Stimulated activated CD4-positive, alpha-beta T cell treated with anti-CD3 and anti-CD28 coated beads, Interleukin-12 subunit alpha, Interleukin-12 subunit beta, amount 100 ng/mL, for 24 hours (primary cell): ENCODE measurements at regions not wholly inside any gene's neighbourhood (a gene's known extent, or its start where the extent isn't known, plus 50 kb on each side); places are given as distances from the start of the nearest gene placed in this dataset.
"Not testable (repeated sequence)": the region's sequence is repeated elsewhere in the genome, so short reads cannot be mapped to it uniquely, and the experiment has no call there.

Source experiments
- DNase-seq, 2 experiments: peaks; one replicate each; pipeline ENCODE4 v3.0.0-alpha.2; 2020; ENCODE audit warnings: low read depth in 2 of 2

GRCh38 chr13:109275852-109276251, 510.5 kb downstream of the IRS2 start:
- DNase-seq, result no peak

GRCh38 chr13:109275139-109275745, 511.1 kb downstream of the IRS2 start:
- no peak for DNase-seq

GRCh38 chr13:109274188-109274821, 512.1 kb downstream of the IRS2 start:
- DNase-seq, result no peak

GRCh38 chr13:109273326-109273751, 513.0 kb downstream of the IRS2 start:
- no peak for DNase-seq

- DNase-seq, result no peak
Observed at GRCh38 chr13:109272595-109273325, 513.6 kb downstream of the IRS2 start.

GRCh38 chr13:109271555-109272541, 514.5 kb downstream of the IRS2 start:
- DNase-seq, result no peak

GRCh38 chr13:109271061-109271460, 515.3 kb downstream of the IRS2 start:
- no peak for DNase-seq

GRCh38 chr13:109269381-109269780, 517.0 kb downstream of the IRS2 start:
- DNase-seq, result not testable (repeated sequence)

GRCh38 chr13:109268492-109268891, 517.9 kb downstream of the IRS2 start:
- DNase-seq, result not testable (repeated sequence)

GRCh38 chr13:109267400-109267799, 519.0 kb downstream of the IRS2 start:
- not testable (repeated sequence) for DNase-seq

GRCh38 chr13:109265438-109265742, 521.0 kb downstream of the IRS2 start:
- not testable (repeated sequence) for DNase-seq

GRCh38 chr13:109264603-109265437, 521.6 kb downstream of the IRS2 start:
- not testable (repeated sequence) for DNase-seq

GRCh38 chr13:109257761-109258157, 528.6 kb downstream of the IRS2 start:
- DNase-seq, result not testable (repeated sequence)
